ENCODE measurements at regions not wholly inside any gene's neighbourhood (a gene's known extent, or its start where the extent isn't known, plus 50 kb on each side); places are given as distances from the start of the nearest gene placed in this dataset.

DNA sequence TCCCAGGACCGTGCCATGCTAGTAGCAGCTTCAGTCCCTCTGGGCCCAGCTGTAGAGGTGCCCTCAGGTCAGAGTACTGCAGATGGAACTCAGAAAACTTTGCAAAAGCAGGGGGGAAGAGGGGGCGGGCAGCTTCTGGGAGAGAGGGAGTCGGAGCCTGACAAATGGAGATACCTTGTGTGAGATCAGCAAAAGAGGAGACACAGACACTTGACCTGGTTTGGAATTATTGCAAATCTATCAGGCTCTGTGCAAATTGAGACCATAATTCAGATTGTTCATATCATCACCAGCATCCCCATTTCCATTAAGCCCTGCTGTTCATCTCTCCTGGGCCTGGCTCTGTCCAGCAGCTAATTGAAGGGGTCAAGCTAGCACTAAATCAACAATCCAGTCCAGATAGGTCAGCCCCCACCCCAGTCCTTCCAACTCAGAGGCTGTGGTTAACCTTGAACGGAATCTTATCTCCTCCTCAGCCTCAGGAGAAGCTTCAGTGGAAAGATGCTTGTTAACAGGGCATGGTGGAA, 292.6 kb upstream of the PLET1 start:
- no peak overlapping the region for H2BK120ac ChIP-seq (ENCODE audit: low read depth, low read length)
- H3K4me1 ChIP-seq (ENCODE audit: control insufficient read depth, low read depth, low read length): no peaks in the 10 kb centered on the region
- no peak overlapping the region for H4K5ac ChIP-seq (ENCODE audit: low read length)
- H2BK5ac ChIP-seq (ENCODE audit: low read length): no peak overlapping the region
- no peak overlapping the region for H3K4me3 ChIP-seq (ENCODE audit: low read length)
- no peak overlapping the region for H2BK15ac ChIP-seq (replicated peaks; ENCODE audit: low read depth)
- no peaks in the 10 kb centered on the region for H3K27me3 ChIP-seq (ENCODE audit: insufficient read depth, low read length, poor library complexity)
- no CpG with 5 or more reads among the region's 4 CpGs for WGBS (ENCODE audit: extremely low coverage, insufficient coverage, low lambda C conversion rate)
- H3K79me1 ChIP-seq (ENCODE audit: low read length): no peaks in the 10 kb centered on the region
- no peaks in the 10 kb centered on the region for H3K79me2 ChIP-seq (ENCODE audit: control insufficient read depth, insufficient read depth, low read length)
- no peak overlapping the region for H3K27ac ChIP-seq (ENCODE audit: low read depth, low read length)
- no peak overlapping the region for H3K9ac ChIP-seq (ENCODE audit: low read length)
- H3K4ac ChIP-seq (ENCODE audit: low read depth, low read length): no peak overlapping the region
- H3K18ac ChIP-seq (ENCODE audit: low read length): no peak overlapping the region
- no peak overlapping the region for H3K56ac ChIP-seq (ENCODE audit: low read length)
- no peak for DNase-seq
- no peak overlapping the region for H4K8ac ChIP-seq (ENCODE audit: low read depth, low read length)
- H3K4me2 ChIP-seq (ENCODE audit: low read length): no peak overlapping the region
- no peak overlapping the region for H2AK5ac ChIP-seq (ENCODE audit: low read length)
- H3K23ac ChIP-seq (ENCODE audit: low read length): no peak overlapping the region
- H3K36me3 ChIP-seq (ENCODE audit: control insufficient read depth, insufficient read depth, low read length): no peaks in the 10 kb centered on the region

DNA sequence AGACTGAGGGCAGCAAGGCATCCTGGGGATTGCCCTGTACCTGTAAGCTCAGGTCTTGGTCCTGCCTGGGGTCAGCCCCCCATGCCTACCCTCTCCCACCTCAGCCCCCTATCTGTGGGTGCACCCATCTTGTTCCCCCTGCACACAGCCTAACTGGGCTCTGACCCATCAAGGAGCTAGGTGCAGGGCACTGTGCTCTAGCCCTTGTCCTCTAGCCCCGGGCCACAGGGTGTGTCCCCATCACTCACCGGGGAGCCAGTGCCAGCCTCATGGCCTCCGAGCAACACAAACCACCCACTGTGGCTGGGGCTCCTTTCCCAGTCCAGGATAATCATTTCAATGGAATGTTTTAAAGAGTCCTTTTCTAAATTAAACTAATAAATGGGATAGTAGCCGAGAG, 293.9 kb upstream of the PLET1 start:
- no CpG with 5 or more reads among the region's 4 CpGs for WGBS (ENCODE audit: extremely low coverage, insufficient coverage, low lambda C conversion rate)
- H3K56ac ChIP-seq (ENCODE audit: low read length): no peak overlapping the region
- H2BK120ac ChIP-seq (ENCODE audit: low read depth, low read length): no peak overlapping the region
- H4K8ac ChIP-seq (ENCODE audit: low read depth, low read length): no peak overlapping the region
- H3K18ac ChIP-seq (ENCODE audit: low read length): no peak overlapping the region
- no peak for DNase-seq
- no peak overlapping the region for H2AK5ac ChIP-seq (ENCODE audit: low read length)
- H3K4ac ChIP-seq (ENCODE audit: low read depth, low read length): no peak overlapping the region
- no peak overlapping the region for H2BK5ac ChIP-seq (ENCODE audit: low read length)
- no peak overlapping the region for H3K27ac ChIP-seq (ENCODE audit: low read depth, low read length)
- no peaks in the 10 kb centered on the region for H3K79me1 ChIP-seq (ENCODE audit: low read length)
- H4K5ac ChIP-seq (ENCODE audit: low read length): no peak overlapping the region
- no peak overlapping the region for H3K4me3 ChIP-seq (ENCODE audit: low read length)
- H3K4me1 ChIP-seq (ENCODE audit: control insufficient read depth, low read depth, low read length): no peaks in the 10 kb centered on the region
- no peak overlapping the region for H3K4me2 ChIP-seq (ENCODE audit: low read length)
- no peak overlapping the region for H2BK15ac ChIP-seq (replicated peaks; ENCODE audit: low read depth)
- no peaks in the 10 kb centered on the region for H3K27me3 ChIP-seq (ENCODE audit: insufficient read depth, low read length, poor library complexity)
- no peaks in the 10 kb centered on the region for H3K36me3 ChIP-seq (ENCODE audit: control insufficient read depth, insufficient read depth, low read length)
- no peaks in the 10 kb centered on the region for H3K79me2 ChIP-seq (ENCODE audit: control insufficient read depth, insufficient read depth, low read length)
- H3K23ac ChIP-seq (ENCODE audit: low read length): no peak overlapping the region
- no peak overlapping the region for H3K9ac ChIP-seq (ENCODE audit: low read length)

DNA sequence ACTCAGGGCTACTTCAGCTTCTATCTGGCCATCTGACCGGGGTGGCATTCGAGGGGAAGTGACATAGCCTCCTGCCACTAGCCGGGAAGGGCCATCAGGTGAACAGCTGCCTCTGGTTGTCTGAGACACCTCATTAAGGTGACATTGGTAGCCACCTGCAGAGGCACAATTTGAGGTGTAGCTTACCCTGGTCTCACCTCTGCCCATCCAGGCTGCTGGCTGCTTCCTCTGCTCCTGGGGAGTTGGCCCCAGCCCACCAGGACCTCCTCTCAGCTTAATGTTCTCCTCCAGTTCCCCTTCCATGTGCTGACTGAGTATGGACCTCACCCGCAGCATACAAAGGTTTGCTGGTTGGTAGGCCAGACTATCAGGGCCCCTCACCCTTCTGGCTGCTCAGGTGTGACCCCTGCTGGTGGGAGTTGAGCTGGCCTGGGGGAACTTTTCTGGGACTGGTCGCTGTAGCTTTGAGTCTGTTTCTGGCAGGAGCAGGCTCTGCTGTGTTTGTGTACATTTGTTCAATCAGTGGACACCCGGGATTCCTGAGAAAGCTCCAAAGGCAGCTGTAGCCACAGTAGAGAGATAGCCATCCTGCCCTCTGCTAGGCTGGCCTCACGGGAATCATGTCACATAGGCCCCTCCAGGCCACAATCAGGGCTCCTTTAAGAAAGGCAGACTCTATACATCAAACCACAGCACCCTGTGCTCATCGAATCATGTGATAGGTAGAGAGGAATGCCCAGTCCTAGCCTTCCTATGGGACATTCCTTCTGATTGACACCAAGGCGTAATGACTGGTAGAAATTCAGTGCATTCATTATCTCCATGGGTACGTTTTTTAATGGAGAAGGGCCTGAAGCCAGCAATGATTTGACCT, 295.1 kb upstream of the PLET1 start:
- Histone ChIP-seq H3K23ac (ENCODE audit: low read length) (no peak overlapping the region), H3K79me1 (ENCODE audit: low read length) (no peaks in the 10 kb centered on the region), H2BK15ac (replicated peaks; ENCODE audit: low read depth) (no peak overlapping the region), H3K4me1 (ENCODE audit: control insufficient read depth, low read depth, low read length) (no peaks in the 10 kb centered on the region), H3K4me2 (ENCODE audit: low read length) (no peak overlapping the region), H3K18ac (ENCODE audit: low read length) (no peak overlapping the region), H2AK5ac (ENCODE audit: low read length) (no peak overlapping the region), H4K5ac (ENCODE audit: low read length) (no peak overlapping the region), H2BK5ac (ENCODE audit: low read length) (no peak overlapping the region), H3K27ac (ENCODE audit: low read depth, low read length) (no peak overlapping the region), H3K56ac (ENCODE audit: low read length) (peak overlapping the region; percentile 45), H3K79me2 (ENCODE audit: control insufficient read depth, insufficient read depth, low read length) (no peaks in the 10 kb centered on the region), H3K27me3 (ENCODE audit: insufficient read depth, low read length, poor library complexity) (no peaks in the 10 kb centered on the region), H2BK120ac (ENCODE audit: low read depth, low read length) (no peak overlapping the region), H3K4ac (ENCODE audit: low read depth, low read length) (no peak overlapping the region), H3K36me3 (ENCODE audit: control insufficient read depth, insufficient read depth, low read length) (no peaks in the 10 kb centered on the region), H4K8ac (ENCODE audit: low read depth, low read length) (no peak overlapping the region), H3K9ac (ENCODE audit: low read length) (no peak overlapping the region), H3K4me3 (ENCODE audit: low read length) (no peak overlapping the region)
- WGBS (ENCODE audit: extremely low coverage, insufficient coverage, low lambda C conversion rate): no CpG with 5 or more reads among the region's 10 CpGs
- peak; percentile 74 for DNase-seq

DNA sequence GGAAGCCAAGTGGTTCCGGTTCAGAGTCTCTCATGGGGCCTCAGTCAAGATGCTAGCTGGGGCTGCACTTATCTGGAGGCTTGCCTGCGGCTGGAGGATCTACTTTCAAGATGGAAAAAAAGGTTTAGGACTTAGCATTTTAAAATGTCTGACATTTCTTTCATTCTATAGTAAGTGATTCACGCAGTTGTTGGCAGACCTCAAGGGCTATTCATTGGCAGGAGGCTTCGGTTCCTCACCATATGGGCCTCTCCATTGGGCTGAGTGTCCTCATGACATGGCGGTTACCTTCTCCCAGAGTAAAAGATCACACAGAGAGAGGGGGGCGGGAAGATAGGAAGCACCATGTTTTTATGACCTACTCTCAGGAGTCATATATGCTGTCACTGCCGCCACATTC, 298.0 kb upstream of the PLET1 start:
- Histone ChIP-seq H3K4me3 (ENCODE audit: low read length) (no peak overlapping the region), H3K4me1 (ENCODE audit: control insufficient read depth, low read depth, low read length) (no peaks in the 10 kb centered on the region), H3K23ac (ENCODE audit: low read length) (no peak overlapping the region), H2BK5ac (ENCODE audit: low read length) (no peak overlapping the region), H3K27ac (ENCODE audit: low read depth, low read length) (no peak overlapping the region), H4K8ac (ENCODE audit: low read depth, low read length) (no peak overlapping the region), H3K36me3 (ENCODE audit: control insufficient read depth, insufficient read depth, low read length) (no peaks in the 10 kb centered on the region), H2BK15ac (replicated peaks; ENCODE audit: low read depth) (no peak overlapping the region), H3K79me1 (ENCODE audit: low read length) (no peaks in the 10 kb centered on the region), H3K56ac (ENCODE audit: low read length) (no peak overlapping the region), H3K4me2 (ENCODE audit: low read length) (no peak overlapping the region), H3K9ac (ENCODE audit: low read length) (no peak overlapping the region), H3K18ac (ENCODE audit: low read length) (no peak overlapping the region), H4K5ac (ENCODE audit: low read length) (no peak overlapping the region), H2BK120ac (ENCODE audit: low read depth, low read length) (no peak overlapping the region), H3K27me3 (ENCODE audit: insufficient read depth, low read length, poor library complexity) (no peaks in the 10 kb centered on the region), H3K4ac (ENCODE audit: low read depth, low read length) (no peak overlapping the region), H3K79me2 (ENCODE audit: control insufficient read depth, insufficient read depth, low read length) (no peaks in the 10 kb centered on the region), H2AK5ac (ENCODE audit: low read length) (no peak overlapping the region)
- no CpG with 5 or more reads among the region's 7 CpGs for WGBS (ENCODE audit: extremely low coverage, insufficient coverage, low lambda C conversion rate)
- DNase-seq: no peak

DNA sequence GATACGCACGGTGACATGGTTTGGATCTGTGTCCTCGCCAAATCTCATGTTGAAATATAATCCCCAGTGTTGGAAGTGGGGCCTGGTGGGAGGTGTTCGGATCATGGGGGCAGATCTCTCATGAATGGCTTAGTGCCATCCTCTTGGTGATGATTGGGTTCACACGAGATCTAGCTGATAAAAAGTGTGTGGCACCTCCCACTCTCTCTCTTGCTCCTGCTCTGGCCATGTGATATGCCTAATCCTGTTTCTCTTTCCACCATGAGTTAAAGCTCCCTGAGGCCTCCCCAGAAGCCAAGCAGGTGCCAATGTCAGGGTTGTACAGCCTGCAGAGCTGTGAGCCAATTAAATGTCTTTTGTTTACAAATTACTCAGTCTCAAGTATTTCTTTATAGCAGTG, 303.1 kb upstream of the PLET1 start:
- Histone ChIP-seq H2AK5ac (ENCODE audit: low read length) (no peak overlapping the region), H3K27me3 (ENCODE audit: insufficient read depth, low read length, poor library complexity) (no peaks in the 10 kb centered on the region), H4K8ac (ENCODE audit: low read depth, low read length) (no peak overlapping the region), H4K5ac (ENCODE audit: low read length) (no peak overlapping the region), H3K4ac (ENCODE audit: low read depth, low read length) (no peak overlapping the region), H3K79me1 (ENCODE audit: low read length) (no peaks in the 10 kb centered on the region), H3K56ac (ENCODE audit: low read length) (no peak overlapping the region), H3K4me3 (ENCODE audit: low read length) (no peak overlapping the region), H2BK15ac (replicated peaks; ENCODE audit: low read depth) (no peak overlapping the region), H3K4me1 (ENCODE audit: control insufficient read depth, low read depth, low read length) (no peaks in the 10 kb centered on the region), H3K4me2 (ENCODE audit: low read length) (no peak overlapping the region), H3K23ac (ENCODE audit: low read length) (no peak overlapping the region), H2BK120ac (ENCODE audit: low read depth, low read length) (no peak overlapping the region), H3K18ac (ENCODE audit: low read length) (no peak overlapping the region), H3K9ac (ENCODE audit: low read length) (no peak overlapping the region), H3K79me2 (ENCODE audit: control insufficient read depth, insufficient read depth, low read length) (no peaks in the 10 kb centered on the region), H2BK5ac (ENCODE audit: low read length) (no peak overlapping the region), H3K36me3 (ENCODE audit: control insufficient read depth, insufficient read depth, low read length) (no peaks in the 10 kb centered on the region), H3K27ac (ENCODE audit: low read depth, low read length) (no peak overlapping the region)
- no peak for DNase-seq
- WGBS (ENCODE audit: extremely low coverage, insufficient coverage, low lambda C conversion rate): no CpG with 5 or more reads among the region's 5 CpGs

All from mesendoderm (in vitro differentiated cells).